NCI-H526 (cell line): ENCODE measurements at regions not wholly inside any gene's neighbourhood (a gene's known extent, or its start where the extent isn't known, plus 50 kb on each side); places are given as distances from the start of the nearest gene placed in this dataset.
"Not testable (repeated sequence)": the region's sequence is repeated elsewhere in the genome, so short reads cannot be mapped to it uniquely, and the experiment has no call there.

Experiments used
- DNase-seq, 2 experiments: peaks; one replicate each; lab custom pipeline; 2025; lab: John Stamatoyannopoulos, UW

- no peak for DNase-seq
Observed at GRCh38 chr2:149860276-149860921, 272.8 kb upstream of the MMADHC start.

DNA sequence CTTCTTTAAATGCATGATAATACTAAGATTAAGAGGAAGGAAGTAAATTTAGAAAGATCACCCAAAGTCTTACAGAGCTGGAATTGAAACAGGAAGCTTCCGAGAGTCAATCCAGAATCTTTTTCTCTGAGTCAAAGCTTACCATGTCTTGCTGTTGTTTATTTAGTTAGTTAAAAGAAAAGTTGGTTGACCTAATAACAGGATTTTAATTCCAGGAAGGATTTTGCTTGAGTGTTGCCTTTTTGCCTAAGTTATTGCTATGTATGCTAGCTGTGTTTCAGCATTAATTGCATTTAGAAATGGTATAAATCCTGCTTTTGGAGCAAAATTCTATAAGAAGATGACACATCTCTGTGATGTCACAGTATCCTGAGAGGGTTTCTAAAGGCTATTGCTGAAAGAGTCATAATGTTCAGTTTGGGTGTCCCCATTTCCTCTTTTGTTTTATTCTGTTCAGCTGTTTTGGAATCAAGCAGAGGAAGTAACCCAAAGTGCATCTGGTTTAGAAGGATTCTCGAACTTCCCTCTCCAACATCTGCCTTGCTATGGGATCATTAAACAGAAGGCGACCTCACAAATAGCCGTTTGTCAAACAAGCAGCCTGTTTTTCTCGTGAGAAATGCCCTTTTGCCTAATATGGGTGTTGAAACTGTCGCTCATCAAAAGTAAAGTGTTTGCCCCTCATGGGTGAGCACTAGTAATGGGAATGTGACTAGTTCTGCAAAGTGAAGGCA is 271.5 kb upstream of the MMADHC start:
- no peak for DNase-seq

GRCh38 chr2:149858216-149858615 is 270.6 kb upstream of the MMADHC start:
- no peak for DNase-seq

GRCh38 chr2:149857344-149857743 is 269.8 kb upstream of the MMADHC start:
- DNase-seq = no peak

GRCh38 chr2:149855859-149856258 is 268.3 kb upstream of the MMADHC start:
- not testable (repeated sequence) for DNase-seq

- DNase-seq = no peak
Observed at GRCh38 chr2:149849591-149849990, 262.0 kb upstream of the MMADHC start.

DNA sequence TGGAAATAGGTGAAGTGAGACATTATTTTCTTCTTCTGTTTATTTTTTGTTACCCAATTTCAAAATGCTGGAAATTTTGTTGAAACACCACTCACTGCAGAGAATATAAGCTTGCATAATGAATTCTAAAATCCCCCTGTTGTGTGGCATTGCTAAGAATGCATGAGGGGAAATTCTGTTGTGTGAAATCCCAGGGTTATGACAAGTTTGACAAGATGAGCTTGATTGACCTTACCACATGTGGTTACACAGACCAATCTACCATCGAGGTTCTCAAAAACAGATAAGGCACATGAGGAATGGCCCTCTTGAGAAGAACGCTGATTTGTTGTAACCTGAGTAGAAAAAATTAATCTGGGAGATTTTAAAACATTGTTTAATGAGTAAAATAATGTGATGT is 261.6 kb upstream of the MMADHC start:
- DNase-seq = no peak

DNA sequence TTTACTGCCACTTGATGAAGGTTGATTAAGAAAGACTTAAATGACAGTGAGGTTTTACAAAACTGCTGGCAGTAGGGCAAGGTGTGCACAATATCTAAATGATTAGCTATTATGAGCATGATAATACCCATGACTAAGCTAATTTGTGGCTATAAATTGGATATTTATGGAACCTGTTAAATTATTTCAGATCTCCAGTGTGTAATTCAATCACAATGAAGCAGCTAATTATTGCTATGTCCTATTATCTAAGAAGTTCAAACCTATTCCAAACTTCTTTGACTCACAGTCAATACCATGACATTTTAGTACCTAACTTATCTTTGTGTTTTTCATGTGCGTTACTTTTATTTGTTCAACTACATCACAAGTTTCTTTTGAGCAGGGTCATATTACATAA is 253.8 kb upstream of the MMADHC start:
- no peak for DNase-seq

DNA sequence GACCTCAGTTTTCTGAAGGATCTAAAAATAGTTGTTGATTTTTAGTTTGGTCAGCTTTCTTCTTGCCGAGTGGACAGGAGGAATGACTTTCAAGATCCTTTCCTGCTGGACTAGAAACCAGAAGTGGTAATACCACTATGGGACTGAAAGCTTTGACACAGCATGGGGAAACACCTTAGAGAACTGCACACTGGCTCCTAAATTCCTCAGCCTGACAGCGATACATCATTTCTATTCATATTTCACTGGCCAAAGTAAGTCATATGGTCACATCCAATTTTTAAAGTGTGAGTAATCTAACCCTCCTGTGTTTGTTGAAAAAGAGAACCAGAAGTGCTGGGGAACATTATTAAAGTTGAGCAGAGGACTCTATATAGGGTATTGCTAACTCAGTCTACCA is 244.7 kb upstream of the MMADHC start:
- no peak for DNase-seq

DNA sequence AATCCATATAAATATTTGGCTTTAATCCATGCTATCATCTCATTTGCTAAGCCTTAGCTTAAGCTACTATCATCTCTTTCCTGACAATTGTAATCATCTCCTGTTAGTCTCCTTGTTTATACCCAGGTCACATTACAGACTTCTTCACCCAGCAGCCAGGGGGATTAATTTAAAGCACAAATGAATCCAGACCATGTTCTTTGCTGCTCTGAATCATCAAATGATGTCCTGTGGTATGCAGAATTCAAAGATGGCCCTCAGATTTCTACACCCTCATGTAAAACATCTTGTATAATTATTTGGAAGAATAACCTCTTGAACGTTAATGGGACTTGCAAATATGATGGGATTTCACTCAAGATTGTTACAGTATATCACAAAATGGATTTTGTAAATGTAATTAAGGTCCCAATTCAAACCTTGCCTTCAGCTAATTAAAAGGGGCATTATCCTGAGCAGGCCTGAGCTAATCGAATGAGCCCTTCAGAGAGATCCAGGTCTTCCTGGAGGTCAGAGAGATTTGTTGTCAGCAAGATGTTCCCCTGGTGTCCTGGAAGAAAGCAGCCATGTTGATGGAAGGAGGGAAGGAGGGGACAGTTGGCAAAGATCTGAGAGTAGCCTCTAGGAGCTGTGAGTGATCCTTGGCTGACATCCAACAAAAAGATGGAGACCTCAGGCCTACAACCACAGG is 241.1 kb upstream of the MMADHC start:
- no peak for DNase-seq

DNA sequence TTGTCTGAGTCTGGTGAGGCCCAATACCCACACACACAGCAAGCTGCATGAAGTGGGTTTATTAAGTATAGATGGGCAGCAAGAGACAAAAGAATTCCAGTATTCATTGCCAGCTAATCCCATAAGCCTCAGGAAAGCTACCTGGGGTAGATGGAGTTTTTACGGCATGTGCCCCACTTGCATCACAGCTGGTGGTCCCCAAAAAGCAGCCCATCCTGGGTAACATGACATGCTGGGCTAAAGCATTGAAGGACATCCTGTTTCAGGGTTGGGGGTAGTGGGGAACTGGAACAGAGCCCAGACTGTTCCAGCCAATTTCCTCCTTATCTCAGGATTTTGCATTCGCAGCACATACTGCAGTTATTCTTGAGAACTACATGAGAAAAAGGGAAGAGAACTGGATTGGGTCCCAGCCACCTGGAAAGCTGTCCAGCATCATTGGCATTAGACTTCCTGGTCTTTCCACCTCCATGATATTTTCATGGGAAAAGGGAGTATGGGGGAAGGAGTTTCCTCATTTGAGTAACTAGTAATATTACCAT is 240.1 kb upstream of the MMADHC start:
- DNase-seq = no peak

GRCh38 chr2:149826471-149827125 is 239.0 kb upstream of the MMADHC start:
- no peak for DNase-seq

DNA sequence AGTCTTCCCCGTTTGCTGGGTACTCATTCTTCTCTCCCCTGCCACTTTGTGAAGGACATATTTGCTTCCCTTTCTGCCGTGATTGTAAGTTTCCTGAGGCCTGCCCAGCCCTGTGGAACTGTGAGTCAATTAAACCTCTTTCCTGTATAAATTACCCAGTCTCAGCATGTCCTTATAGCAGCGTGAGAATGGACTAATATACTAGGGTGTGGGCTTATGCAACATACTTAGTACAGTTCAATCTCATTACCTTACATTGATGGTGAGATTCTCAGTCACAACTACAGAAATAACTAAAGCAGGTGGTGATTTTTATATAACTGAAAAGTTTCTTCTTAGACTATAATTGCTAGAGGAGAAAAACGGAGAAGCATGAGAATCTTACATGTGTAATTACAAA is 237.9 kb upstream of the MMADHC start:
- no peak for DNase-seq

- no peak for DNase-seq
Observed at GRCh38 chr2:149824136-149824535, 236.6 kb upstream of the MMADHC start.

DNA sequence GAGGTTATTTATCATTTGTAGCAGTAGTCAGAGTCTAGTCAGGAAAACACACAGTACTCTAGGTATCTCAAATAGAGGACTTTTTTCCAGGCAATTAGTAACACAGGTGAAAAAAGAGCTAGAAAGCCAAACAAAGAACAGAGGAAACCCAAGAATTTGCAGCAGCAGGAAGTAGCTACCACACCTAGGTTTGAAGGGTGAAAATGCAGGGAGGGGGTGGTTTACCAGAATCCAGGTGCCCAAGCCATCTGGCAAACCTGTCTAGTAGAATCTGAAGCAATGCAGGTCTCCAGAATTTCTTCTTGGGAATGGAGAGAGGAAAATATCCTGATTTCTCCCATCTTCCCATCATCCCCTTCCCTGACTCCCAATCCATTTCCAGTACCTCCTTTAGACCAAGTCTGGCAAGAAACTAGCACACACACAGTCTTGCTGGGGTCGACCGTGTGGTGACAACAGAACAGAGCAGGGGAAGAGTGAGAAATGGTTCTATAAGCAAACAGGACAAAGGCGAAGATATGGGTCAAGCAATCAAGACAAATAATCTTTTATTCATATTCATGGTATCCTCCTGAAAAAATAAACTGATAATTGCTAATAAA is 231.9 kb upstream of the MMADHC start:
- no peak for DNase-seq

DNA sequence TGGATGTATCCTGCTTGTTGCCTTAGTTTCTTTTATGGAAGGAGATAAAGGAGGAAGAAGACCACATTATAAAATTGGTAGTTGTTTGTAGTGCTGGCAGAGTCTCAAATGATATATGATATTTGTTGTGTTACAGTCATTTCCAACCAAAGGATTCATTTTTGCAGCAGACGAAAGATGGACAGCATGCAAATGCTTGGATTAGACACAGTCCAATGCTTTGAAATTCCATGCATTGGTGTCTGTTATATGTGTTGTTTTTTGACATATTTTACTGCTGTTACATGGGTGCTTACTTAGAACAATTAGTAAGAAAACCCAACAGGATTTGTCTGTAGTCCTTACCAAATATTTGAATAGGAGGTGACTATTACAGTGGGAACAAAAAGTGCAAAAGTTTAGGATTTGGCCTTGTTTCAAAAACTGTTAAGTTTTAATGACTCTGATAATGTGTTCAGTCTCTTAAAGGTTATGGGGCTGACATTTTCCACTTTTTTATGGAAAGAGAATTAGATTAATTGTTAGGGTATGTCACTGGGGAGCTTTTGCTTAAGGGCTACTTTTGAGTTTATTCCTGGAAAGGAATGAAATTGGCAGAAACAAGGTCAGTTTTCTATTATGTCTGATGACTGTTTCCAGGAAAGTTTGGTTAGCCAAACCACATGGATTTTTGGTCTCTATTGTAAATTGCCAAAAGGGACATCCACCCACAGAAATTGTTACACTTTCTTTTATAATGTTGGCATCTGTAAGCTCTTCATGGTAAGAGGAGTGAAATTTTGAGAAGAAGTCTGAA is 229.4 kb upstream of the MMADHC start:
- DNase-seq = no peak

DNA sequence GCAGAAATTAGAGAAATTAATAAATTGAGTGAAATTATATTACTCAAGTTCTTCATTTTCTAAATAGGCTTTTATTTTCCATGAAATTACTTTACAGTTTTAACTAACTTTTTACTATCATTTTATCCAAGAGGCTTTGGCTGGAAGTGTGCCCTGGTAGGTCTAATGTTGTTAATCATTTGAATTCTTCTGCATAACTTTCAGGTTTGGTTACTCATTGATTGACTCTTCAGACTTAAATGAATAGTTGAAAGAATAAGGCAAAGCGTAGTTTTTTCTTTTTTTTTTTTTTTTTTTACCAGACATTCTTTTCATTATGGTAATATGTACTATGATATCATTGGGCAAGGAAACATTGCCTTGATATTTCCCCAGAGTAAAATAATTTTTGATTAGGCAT is 228.4 kb upstream of the MMADHC start:
- DNase-seq = no peak

DNA sequence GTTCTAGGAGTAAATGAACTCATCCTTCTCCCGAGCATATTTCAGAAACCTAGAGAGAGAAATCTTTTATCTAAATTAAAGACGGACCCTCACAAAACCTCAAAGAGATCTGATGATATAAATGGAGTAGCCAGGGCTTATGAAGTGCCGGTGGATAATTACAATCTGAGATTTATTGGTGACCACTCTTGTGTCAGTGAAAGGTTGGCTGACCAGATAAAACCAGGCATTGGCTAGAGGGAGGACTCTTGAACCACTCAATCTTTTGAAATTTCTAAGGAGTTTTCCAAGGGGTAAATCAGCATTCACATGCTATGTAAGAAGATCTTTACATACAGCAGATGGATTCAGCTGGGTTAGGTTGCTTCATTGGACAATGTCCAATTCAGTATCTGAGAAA is 227.3 kb upstream of the MMADHC start:
- no peak for DNase-seq

GRCh38 chr2:149814049-149814448 is 226.5 kb upstream of the MMADHC start:
- DNase-seq = no peak

DNA sequence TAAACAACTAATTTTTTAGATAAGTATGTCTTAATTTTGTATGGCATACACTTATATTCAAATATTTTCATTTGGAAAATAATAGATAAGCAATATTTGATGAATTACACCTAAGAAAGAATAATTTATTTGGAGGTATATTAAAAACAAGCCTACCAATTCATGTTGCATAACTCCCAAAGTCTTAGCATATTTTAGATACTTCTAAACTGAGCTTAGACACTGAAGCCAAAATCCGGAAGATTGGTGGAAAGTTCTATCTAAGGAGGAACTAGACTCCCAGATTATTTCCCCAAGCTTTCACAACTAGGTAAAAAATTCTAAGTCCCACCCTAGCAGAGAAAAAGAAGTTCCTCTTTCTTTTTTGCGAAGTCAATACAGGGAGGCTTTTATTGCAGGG is 221.0 kb upstream of the MMADHC start:
- DNase-seq = no peak

DNA sequence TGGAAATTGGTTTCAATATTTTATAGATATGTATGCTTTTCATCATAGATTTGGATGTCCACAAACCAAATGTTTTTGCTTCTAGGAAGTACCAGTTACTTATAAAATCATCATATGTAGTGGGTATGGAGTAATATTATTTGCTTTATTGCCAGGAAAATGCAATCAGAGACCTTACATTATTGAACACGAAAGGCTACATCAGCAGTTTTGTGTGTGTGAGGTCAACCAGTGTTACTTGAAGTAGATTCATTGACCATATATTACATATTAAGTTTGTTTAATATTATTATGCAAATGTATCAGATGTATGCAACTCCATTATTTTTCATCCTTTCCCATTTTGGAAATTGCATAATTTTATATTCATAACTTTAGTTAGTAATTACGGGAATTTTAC is 219.1 kb upstream of the MMADHC start:
- no peak for DNase-seq
